Liver (tissue), 8 donors: ENCODE measurements at regions not wholly inside any gene's neighbourhood (a gene's known extent, or its start where the extent isn't known, plus 50 kb on each side); places are given as distances from the start of the nearest gene placed in this dataset.

ENCODE experiments used
- DNase-seq: peaks from one replicate; pipeline ENCODE4 v3.0.0-alpha.2; 2017; ENCODE audit warnings: low spot score
- H3K27ac ChIP-seq, 2 donors: one replicate each; pipeline ENCODE4 v1.7.0; 2013; ENCODE audit warnings: inconsistent platforms in 2 of 2, low read length in 2 of 2, control low read depth in 1 of 2, low read depth in 1 of 2, mild to moderate bottlenecking in 1 of 2
- H3K27me3 ChIP-seq, 4 donors: one replicate each; pipeline versions ENCODE4 v1.6.1 to v1.7.0; 2013; ENCODE audit warnings: low read length in 3 of 4, inconsistent platforms in 1 of 4, mild to moderate bottlenecking in 1 of 4, moderate library complexity in 1 of 4; ENCODE audit not compliant: control insufficient read depth in 4 of 4, insufficient read depth in 4 of 4
- H3K36me3 ChIP-seq, 4 donors: one replicate each; pipeline versions ENCODE4 v1.6.1 to v1.7.0; 2013; ENCODE audit warnings: low read length in 3 of 4, mild to moderate bottlenecking in 3 of 4, low read depth in 1 of 4, moderate library complexity in 1 of 4; ENCODE audit not compliant: control insufficient read depth in 4 of 4, insufficient read depth in 3 of 4
- H3K4me1 ChIP-seq, 4 donors: one replicate each; pipeline versions ENCODE4 v1.6.1 to v1.7.0; 2013; ENCODE audit warnings: low read length in 3 of 4, mild to moderate bottlenecking in 3 of 4, moderate library complexity in 1 of 4; ENCODE audit not compliant: control insufficient read depth in 4 of 4, insufficient read depth in 4 of 4
- H3K4me3 ChIP-seq, 3 donors: one replicate each; pipeline versions ENCODE4 v1.6.1 to v1.7.0; 2013; ENCODE audit warnings: low read length in 3 of 3, control low read depth in 1 of 3, low read depth in 1 of 3, mild to moderate bottlenecking in 1 of 3
- H3K9ac ChIP-seq, 2 donors: one replicate each; pipeline ENCODE4 v1.7.0; 2013; ENCODE audit warnings: low read length in 2 of 2, mild to moderate bottlenecking in 2 of 2, moderate library complexity in 2 of 2, control low read depth in 1 of 2, low read depth in 1 of 2
- H3K9me3 ChIP-seq, 4 donors: one replicate each; pipeline versions ENCODE4 v1.6.1 to v1.7.0; 2013; ENCODE audit warnings: low read length in 3 of 4; ENCODE audit not compliant: control insufficient read depth in 4 of 4
- ATF3 ChIP-seq: IDR thresholded peaks from 2 replicates; pipeline ENCODE4 v1.6.1; 2016; ENCODE audit warnings: antibody characterized with exemption
- EGR1 ChIP-seq, 2 donors: IDR thresholded peaks; 2 replicates each; pipeline ENCODE4 v1.6.1; 2016 to 2018; ENCODE audit warnings: antibody characterized with exemption in 2 of 2, low read depth in 2 of 2
- FOXA1 ChIP-seq: IDR thresholded peaks from 2 replicates; pipeline ENCODE4 v1.6.1; 2016; ENCODE audit warnings: antibody characterized with exemption
- FOXA2 ChIP-seq: IDR thresholded peaks from 2 replicates; pipeline ENCODE4 v1.6.1; 2016; ENCODE audit warnings: antibody characterized with exemption
- GABPA ChIP-seq, 2 donors: IDR thresholded peaks in 1 of 2; conservative IDR thresholded peaks in 1 of 2; 2 replicates each; pipeline ENCODE4 v1.6.1; 2016; ENCODE audit warnings: antibody characterized with exemption in 2 of 2, mild to moderate bottlenecking in 1 of 2, moderate library complexity in 1 of 2
- HNF4A ChIP-seq, 2 donors: conservative IDR thresholded peaks; 2 replicates each; pipeline ENCODE4 v1.6.1; 2016; ENCODE audit warnings: antibody characterized with exemption in 2 of 2, mild to moderate bottlenecking in 2 of 2
- HNF4G ChIP-seq: IDR thresholded peaks from 2 replicates; pipeline ENCODE4 v1.6.1; 2016; ENCODE audit warnings: antibody characterized with exemption
- JUND ChIP-seq, 2 donors: IDR thresholded peaks; 2 replicates each; pipeline ENCODE4 v1.6.1; 2016; ENCODE audit warnings: antibody characterized with exemption in 2 of 2
- MAX ChIP-seq: IDR thresholded peaks from 2 replicates; pipeline ENCODE4 v1.6.1; 2016; ENCODE audit warnings: antibody characterized with exemption
- NR2F2 ChIP-seq: IDR thresholded peaks from 2 replicates; pipeline ENCODE4 v1.6.1; 2016; ENCODE audit warnings: antibody characterized with exemption
- RAD21 ChIP-seq, 2 donors: IDR thresholded peaks; 2 replicates each; pipeline ENCODE4 v1.6.1; 2016; ENCODE audit warnings: antibody characterized with exemption in 2 of 2, mild to moderate bottlenecking in 2 of 2
- REST ChIP-seq: IDR thresholded peaks from 2 replicates; pipeline ENCODE4 v1.6.1; 2016; ENCODE audit warnings: antibody characterized with exemption, mild to moderate bottlenecking
- RXRA ChIP-seq, 2 donors: IDR thresholded peaks; 2 replicates each; pipeline ENCODE4 v1.6.1; 2017 to 2018; ENCODE audit warnings: antibody characterized with exemption in 2 of 2, mild to moderate bottlenecking in 1 of 2
- SP1 ChIP-seq: IDR thresholded peaks from 2 replicates; pipeline ENCODE4 v1.6.1; 2018; ENCODE audit warnings: antibody characterized with exemption, mild to moderate bottlenecking
- TAF1 ChIP-seq: conservative IDR thresholded peaks from 2 replicates; pipeline ENCODE4 v1.6.1; 2016; ENCODE audit warnings: antibody characterized with exemption, mild to moderate bottlenecking
- YY1 ChIP-seq: IDR thresholded peaks from 2 replicates; pipeline ENCODE4 v1.6.1; 2016; ENCODE audit warnings: antibody characterized with exemption, mild to moderate bottlenecking
- ZBTB33 ChIP-seq: IDR thresholded peaks from 2 replicates; pipeline ENCODE4 v1.6.1; 2016; ENCODE audit warnings: antibody characterized with exemption
- WGBS: extraction: QIAGEN DNeasy Blood & Tissue Kit; methylation state at CpG from one replicate; pipeline ENCODE4 v1.1.7; 2013; 5-methylcytosine and 5-hydroxymethylcytosine counted together
- TF ChIP-seq, protein P1 (sequence below): fragments of 150-350 bp; IDR thresholded peaks from 2 replicates; pipeline ENCODE4 v1.5.1; 2017; ENCODE audit warnings: improper control_type of control experiment, low read depth, low read length; ENCODE audit not compliant: missing input control
- donor health status: healthy.
- donor health status: healthy.
- donor health status: healthy.
- donor health status: healthy.
- donor health status: healthy.

DNA sequence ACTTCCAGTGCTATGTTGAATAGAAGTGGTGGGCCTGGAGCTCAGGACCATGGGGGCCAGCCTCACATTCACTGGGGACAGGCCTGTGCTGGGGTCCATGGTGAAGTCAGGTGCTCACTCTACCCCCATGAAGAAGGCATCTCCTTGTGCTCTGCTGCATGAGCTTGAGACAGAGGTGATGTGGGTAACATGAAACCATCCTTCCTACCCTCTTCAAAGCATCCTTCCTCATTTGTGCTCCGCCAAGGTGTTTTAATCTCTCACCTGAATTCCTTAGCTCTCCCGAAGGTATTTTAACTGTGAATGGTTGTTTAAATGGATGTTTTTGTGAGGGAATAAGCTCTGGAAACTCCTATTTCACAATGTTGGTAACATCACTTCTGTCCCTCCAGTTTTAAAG, 209.6 kb upstream of the PCSK2 start:
- H3K9me3 ChIP-seq, result no peaks in the 10 kb centered on the region
- no peaks in the 10 kb centered on the region for H3K36me3 ChIP-seq
- no peaks in the 10 kb centered on the region for H3K4me1 ChIP-seq
- WGBS, result 46% methylated on average over 2 of the region's 2 CpGs
- H3K27me3 ChIP-seq, result no peaks in the 10 kb centered on the region
- H3K9ac ChIP-seq, result no peak overlapping the region
- H3K4me3 ChIP-seq, result no peak overlapping the region
- DNase-seq, result no peak
- no peak overlapping the region for H3K27ac ChIP-seq
- no peak for TF ChIP-seq ATF3
- no peak for TF ChIP-seq SP1
- TF ChIP-seq EGR1 (IDR thresholded peaks at IDR 0.05; ENCODE audit: low read depth in 2 of 2), result no peak
- no peak for TF ChIP-seq ZBTB33

DNA sequence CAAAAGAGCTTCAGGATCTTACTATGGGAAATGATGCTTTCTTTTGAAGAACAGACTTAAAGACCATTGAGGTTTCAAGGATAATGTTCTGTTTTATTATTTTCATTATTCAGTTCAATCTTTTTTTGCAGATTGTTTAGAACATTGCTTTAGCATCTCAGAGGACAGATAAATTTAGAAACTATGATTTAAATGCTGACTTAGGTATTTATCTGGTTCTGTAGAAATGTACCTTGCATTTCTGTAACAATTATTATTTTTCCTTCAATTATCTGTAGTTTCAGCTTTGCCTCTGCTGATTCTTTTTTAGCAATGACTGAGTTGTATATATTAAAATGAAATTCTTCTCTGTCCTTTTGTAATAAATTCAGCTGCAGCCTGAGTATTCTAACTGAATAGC, 205.4 kb upstream of the PCSK2 start:
- Histone ChIP-seq H3K27ac (no peak overlapping the region), H3K4me3 (no peak overlapping the region), H3K27me3 (no peaks in the 10 kb centered on the region), H3K4me1 (no peaks in the 10 kb centered on the region), H3K9ac (no peak overlapping the region), H3K36me3 (no peaks in the 10 kb centered on the region), H3K9me3 (no peaks in the 10 kb centered on the region)
- no peak for TF ChIP-seq JUND (IDR thresholded peaks at IDR 0.05)
- TF ChIP-seq, protein P1, sequence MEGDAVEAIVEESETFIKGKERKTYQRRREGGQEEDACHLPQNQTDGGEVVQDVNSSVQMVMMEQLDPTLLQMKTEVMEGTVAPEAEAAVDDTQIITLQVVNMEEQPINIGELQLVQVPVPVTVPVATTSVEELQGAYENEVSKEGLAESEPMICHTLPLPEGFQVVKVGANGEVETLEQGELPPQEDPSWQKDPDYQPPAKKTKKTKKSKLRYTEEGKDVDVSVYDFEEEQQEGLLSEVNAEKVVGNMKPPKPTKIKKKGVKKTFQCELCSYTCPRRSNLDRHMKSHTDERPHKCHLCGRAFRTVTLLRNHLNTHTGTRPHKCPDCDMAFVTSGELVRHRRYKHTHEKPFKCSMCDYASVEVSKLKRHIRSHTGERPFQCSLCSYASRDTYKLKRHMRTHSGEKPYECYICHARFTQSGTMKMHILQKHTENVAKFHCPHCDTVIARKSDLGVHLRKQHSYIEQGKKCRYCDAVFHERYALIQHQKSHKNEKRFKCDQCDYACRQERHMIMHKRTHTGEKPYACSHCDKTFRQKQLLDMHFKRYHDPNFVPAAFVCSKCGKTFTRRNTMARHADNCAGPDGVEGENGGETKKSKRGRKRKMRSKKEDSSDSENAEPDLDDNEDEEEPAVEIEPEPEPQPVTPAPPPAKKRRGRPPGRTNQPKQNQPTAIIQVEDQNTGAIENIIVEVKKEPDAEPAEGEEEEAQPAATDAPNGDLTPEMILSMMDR, result no peak
- TF ChIP-seq GABPA (IDR thresholded peaks at IDR 0.05 in 1 of 2, conservative IDR thresholded peaks at IDR 0.05 in 1 of 2), result no peak
- TF ChIP-seq ZBTB33, result no peak
- TF ChIP-seq FOXA1, result no peak
- no peak for TF ChIP-seq RXRA (IDR thresholded peaks at IDR 0.05)
- TF ChIP-seq MAX, result no peak
- TF ChIP-seq HNF4A (conservative IDR thresholded peaks at IDR 0.05), result no peak
- TF ChIP-seq FOXA2, result no peak
- TF ChIP-seq ATF3, result no peak
- TF ChIP-seq NR2F2, result no peak
- TF ChIP-seq EGR1 (IDR thresholded peaks at IDR 0.05; ENCODE audit: low read depth in 2 of 2), result no peak
- TF ChIP-seq REST, result no peak
- no peak for TF ChIP-seq TAF1
- no peak for TF ChIP-seq SP1
- no peak for TF ChIP-seq YY1
- no peak for TF ChIP-seq RAD21 (IDR thresholded peaks at IDR 0.05)
- TF ChIP-seq HNF4G, result no peak
- no peak for DNase-seq
